HFF-Myc (cell line): ENCODE measurements at regions not wholly inside any gene's neighbourhood (a gene's known extent, or its start where the extent isn't known, plus 50 kb on each side); places are given as distances from the start of the nearest gene placed in this dataset.

Experiments used
- DNase-seq: peaks from one replicate; pipeline ENCODE4 v3.0.0-alpha.2; 2011; ENCODE audit warnings: low read depth; ENCODE audit errors: extremely low read depth
- H3K4me3 ChIP-seq: replicated peaks from 2 replicates; pipeline ENCODE4 v1.5.1; 2011; ENCODE audit warnings: low read depth, mild to moderate bottlenecking, control low read depth, low read length
- TF ChIP-seq, protein P1 (sequence below): IDR thresholded peaks from 2 replicates; pipeline ENCODE4 v1.5.1; 2012; ENCODE audit warnings: mild to moderate bottlenecking, low read depth, low read length, control low read depth; ENCODE audit errors: missing control alignments

DNA sequence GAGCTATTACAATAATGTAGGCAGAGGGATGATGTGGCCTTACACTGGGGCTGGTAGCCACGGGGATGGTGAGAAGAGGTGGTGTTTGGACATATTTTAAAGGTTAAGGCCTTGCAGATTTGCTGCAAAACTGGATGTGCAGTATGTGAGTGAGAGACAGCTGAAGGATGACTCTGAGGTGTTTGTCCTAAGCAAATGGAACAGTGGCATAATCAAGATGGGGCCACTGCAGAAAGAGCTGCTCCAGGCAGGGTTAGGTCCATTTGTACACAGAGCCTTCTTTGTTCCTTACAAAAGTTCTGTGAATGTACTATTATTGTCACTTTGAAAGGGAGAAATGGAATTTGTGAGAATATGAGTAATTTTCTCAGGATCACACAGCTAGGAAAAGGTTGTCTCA, 220.4 kb upstream of the ZP4 start:
- H3K4me3 ChIP-seq: no peak overlapping the region
- no peak for DNase-seq
- TF ChIP-seq, protein P1, sequence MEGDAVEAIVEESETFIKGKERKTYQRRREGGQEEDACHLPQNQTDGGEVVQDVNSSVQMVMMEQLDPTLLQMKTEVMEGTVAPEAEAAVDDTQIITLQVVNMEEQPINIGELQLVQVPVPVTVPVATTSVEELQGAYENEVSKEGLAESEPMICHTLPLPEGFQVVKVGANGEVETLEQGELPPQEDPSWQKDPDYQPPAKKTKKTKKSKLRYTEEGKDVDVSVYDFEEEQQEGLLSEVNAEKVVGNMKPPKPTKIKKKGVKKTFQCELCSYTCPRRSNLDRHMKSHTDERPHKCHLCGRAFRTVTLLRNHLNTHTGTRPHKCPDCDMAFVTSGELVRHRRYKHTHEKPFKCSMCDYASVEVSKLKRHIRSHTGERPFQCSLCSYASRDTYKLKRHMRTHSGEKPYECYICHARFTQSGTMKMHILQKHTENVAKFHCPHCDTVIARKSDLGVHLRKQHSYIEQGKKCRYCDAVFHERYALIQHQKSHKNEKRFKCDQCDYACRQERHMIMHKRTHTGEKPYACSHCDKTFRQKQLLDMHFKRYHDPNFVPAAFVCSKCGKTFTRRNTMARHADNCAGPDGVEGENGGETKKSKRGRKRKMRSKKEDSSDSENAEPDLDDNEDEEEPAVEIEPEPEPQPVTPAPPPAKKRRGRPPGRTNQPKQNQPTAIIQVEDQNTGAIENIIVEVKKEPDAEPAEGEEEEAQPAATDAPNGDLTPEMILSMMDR: no peak

DNA sequence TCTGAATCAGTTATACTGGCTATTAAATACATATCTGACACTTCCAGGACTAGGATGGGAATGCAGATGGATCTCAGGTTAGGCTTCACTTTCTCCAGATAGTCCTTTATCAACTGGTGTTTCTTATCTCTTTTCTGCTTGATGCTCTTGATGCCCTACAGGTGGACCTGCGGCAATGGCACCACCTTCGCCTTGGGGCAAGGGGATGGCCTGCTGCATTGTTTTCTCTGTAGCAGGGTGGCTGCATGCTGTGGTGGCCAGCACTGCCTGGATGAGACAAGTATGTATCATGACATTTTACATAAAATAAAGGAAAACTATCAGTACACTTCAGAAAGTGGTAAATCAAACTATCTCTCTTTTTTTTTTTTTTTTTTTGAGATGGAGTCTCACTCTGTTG, 217.7 kb upstream of the ZP4 start:
- TF ChIP-seq, protein P1: no peak
- no peak for DNase-seq
- H3K4me3 ChIP-seq: no peak overlapping the region

DNA sequence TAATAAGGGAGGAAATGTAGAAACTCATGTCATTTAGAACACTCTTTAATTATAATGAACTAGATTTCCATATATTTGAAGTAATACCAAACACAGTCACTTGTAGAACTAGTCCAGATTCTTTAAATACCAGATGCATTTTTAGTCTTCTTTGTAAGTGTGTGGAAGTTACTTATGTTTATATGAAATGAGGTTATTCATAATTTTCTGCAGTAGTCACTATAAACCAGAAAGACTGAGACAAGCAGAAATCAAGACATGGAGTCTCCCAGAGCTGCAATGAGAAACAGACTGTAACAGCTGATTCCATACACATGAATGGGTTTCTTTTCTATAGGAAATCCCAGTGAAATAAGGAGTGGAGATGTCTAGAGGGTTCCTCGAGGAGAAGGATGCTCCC, 216.6 kb upstream of the ZP4 start:
- no peak overlapping the region for H3K4me3 ChIP-seq
- TF ChIP-seq, protein P1: no peak
- no peak for DNase-seq

DNA sequence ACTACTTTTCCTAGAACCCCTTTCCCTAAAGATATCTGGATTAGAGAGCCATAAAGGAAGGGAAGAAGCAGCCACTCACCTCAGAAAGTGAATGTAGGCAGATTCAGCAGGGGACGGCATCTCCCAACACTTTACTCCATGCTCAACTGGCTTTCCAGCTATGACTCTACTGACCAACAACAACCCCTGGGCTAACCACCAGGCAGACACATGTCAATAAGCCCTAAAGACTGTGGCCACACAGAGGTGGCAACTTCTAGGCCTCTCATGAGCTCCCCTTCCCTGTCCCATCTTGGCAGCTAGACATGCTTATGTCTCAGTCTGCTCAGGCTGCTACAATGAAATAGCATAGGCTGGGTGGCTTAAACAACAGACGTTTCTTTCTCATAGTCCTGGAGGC, 214.0 kb upstream of the ZP4 start:
- DNase-seq: no peak
- TF ChIP-seq, protein P1: no peak
- no peak overlapping the region for H3K4me3 ChIP-seq

DNA sequence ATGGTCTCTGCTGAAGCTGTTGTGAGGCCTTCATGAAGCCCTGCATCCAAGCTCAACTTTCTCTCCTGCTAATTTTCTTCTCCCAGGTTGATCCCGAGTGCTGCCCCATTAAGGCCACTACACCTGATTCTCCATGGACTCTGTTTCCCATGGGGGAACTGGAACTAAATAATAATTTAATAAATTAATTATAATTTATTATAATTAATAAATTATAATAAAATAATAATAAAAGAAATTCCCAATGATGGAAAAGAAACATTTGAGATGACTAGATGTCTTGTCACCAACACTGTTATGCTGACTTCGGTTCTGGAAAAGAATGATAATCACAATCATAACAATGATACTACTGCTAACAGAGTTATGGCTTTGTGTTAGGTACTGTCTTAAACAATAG, 211.2 kb upstream of the ZP4 start:
- DNase-seq: no peak
- no peak overlapping the region for H3K4me3 ChIP-seq
- TF ChIP-seq, protein P1: no peak

DNA sequence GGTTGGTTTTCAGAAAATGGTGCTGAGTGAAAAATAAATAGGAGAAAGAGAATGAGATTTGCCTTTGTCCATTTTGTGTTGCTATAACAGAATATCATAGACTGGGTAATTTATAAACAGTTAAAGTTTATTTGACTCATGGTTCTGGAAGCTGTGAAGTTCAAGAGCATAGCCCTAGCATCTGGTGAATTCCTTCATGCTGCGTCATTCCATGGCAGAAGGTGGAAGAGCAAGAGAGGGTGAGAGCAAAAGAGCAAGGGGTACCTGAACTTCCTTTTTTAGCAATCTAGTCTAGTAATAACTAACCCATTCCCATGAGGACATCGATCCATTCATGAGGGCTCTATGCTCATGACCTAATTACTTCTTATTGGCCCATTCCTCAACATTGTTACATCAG, 209.1 kb upstream of the ZP4 start:
- TF ChIP-seq, protein P1: no peak
- no peak for DNase-seq
- H3K4me3 ChIP-seq: no peak overlapping the region

DNA sequence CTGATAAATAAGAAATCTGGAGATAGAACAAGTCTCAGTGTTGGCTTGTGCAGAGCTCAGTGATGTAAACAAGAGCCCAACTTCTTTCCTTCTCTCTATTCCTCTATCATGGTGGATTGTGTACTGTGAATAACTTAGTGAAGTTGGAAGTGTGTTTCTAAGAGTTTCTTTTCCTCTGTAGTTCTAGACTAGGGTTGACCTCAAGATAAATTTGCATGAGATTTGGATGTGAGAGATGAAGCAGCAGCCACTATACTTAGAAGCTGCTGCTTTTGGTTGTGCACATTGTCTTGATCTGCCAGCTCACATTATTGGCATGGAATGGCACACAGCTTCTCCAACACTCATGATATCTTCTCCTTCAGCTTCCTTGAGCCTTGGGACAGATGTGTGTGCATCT, 198.9 kb upstream of the ZP4 start:
- TF ChIP-seq, protein P1: no peak

More for the DNA sequence above, 198.9 kb upstream of the ZP4 start:
- DNase-seq: no peak
- no peak overlapping the region for H3K4me3 ChIP-seq
